HEK293 (cell line): ENCODE measurements at regions not wholly inside any gene's neighbourhood (a gene's known extent, or its start where the extent isn't known, plus 50 kb on each side); places are given as distances from the start of the nearest gene placed in this dataset.
"Not testable (repeated sequence)": the region's sequence is repeated elsewhere in the genome, so short reads cannot be mapped to it uniquely, and the experiment has no call there.

Experiments
- CTCF ChIA-PET: fragments of 350-600 bp; formaldehyde crosslinking; extraction: SDS; loops from one replicate; lab custom pipeline; 2021; ENCODE audit warnings: antibody characterized with exemption; lab: Yijun Ruan, JAX
- POLR2A ChIA-PET: fragments of 300-600 bp; formaldehyde crosslinking; extraction: SDS; loops from one replicate; lab custom pipeline; 2020; ENCODE audit warnings: antibody characterized with exemption, inconsistent platforms; lab: Yijun Ruan, JAX
- H3K27ac ChIP-seq: fragments of 200-500 bp; sonication (Bioruptor generic); 2 replicates; pipeline ENCODE4 v1.5.1; 2014; ENCODE audit warnings: low read depth, low read length, control low read depth, inconsistent platforms; ENCODE audit errors: extremely low read depth
- H3K36me3 ChIP-seq, 2 experiments: fragments of 200-500 bp in 1 of 2; sonication (Bioruptor generic) in 1 of 2; 1 replicate in 1 of 2; 2 replicates in 1 of 2; pipeline ENCODE4 v1.5.1; 2014 to 2017; ENCODE audit warnings: inconsistent platforms in 2 of 2, low read length in 2 of 2; ENCODE audit not compliant: control insufficient read depth in 2 of 2, insufficient read depth in 1 of 2
- H3K4me1 ChIP-seq: fragments of 200-500 bp; sonication (Bioruptor generic); 2 replicates; pipeline ENCODE4 v1.5.1; 2014; ENCODE audit warnings: mild to moderate bottlenecking, low read length, inconsistent platforms; ENCODE audit not compliant: control insufficient read depth, insufficient read depth
- H3K4me3 ChIP-seq: 2 replicates; pipeline ENCODE4 v1.5.1; 2011; ENCODE audit warnings: low read depth, mild to moderate bottlenecking, control low read depth, low read length, moderate library complexity
- H3K9me3 ChIP-seq: fragments of 200-500 bp; sonication (Bioruptor generic); 2 replicates; pipeline ENCODE4 v1.5.1; 2014; ENCODE audit warnings: low read depth, low read length, inconsistent platforms; ENCODE audit not compliant: control insufficient read depth, insufficient read depth
- EGR2 ChIP-seq: fragments of 450-650 bp; formaldehyde crosslinking; IDR thresholded peaks from 2 replicates; pipeline ENCODE4 v1.5.1; 2016; ENCODE audit warnings: low read depth, missing biosample characterization, missing genetic modification characterization
- HOXC10 ChIP-seq: sonication (generic); formaldehyde crosslinking; IDR thresholded peaks from 2 replicates; pipeline ENCODE4 v1.8.1; 2023; ENCODE audit warnings: mild to moderate bottlenecking, missing genetic modification reagents
- HOXD13 ChIP-seq: sonication (generic); formaldehyde crosslinking; IDR thresholded peaks from 2 replicates; pipeline ENCODE4 v1.8.0; 2022; ENCODE audit warnings: missing genetic modification reagents, borderline replicate concordance
- SCRT2 ChIP-seq: fragments of 450-650 bp; formaldehyde crosslinking; IDR thresholded peaks from 2 replicates; pipeline ENCODE4 v1.5.1; 2016; ENCODE audit warnings: missing biosample characterization, missing genetic modification characterization
- YY1 ChIP-seq: fragments of 450-650 bp; formaldehyde crosslinking; IDR thresholded peaks from 2 replicates; pipeline ENCODE4 v1.5.1; 2018; ENCODE audit warnings: missing biosample characterization, missing genetic modification characterization
- ZBTB48 ChIP-seq: fragments of 450-650 bp; formaldehyde crosslinking; IDR thresholded peaks from 2 replicates; pipeline ENCODE4 v1.5.1; 2016; ENCODE audit warnings: missing biosample characterization, missing genetic modification characterization
- ZFHX2 ChIP-seq: fragments of 450-650 bp; formaldehyde crosslinking; conservative IDR thresholded peaks from 2 replicates; pipeline ENCODE4 v1.5.1; 2016; ENCODE audit warnings: missing biosample characterization, missing genetic modification characterization
- ZIC2 ChIP-seq: fragments of 450-650 bp; formaldehyde crosslinking; IDR thresholded peaks from 2 replicates; pipeline ENCODE4 v1.5.1; 2016; ENCODE audit warnings: missing biosample characterization, missing genetic modification characterization
- ZNF157 ChIP-seq: fragments of 450-650 bp; formaldehyde crosslinking; IDR thresholded peaks from 2 replicates; pipeline ENCODE4 v1.5.1; 2016; ENCODE audit warnings: missing biosample characterization, missing genetic modification characterization
- ZNF19 ChIP-seq: fragments of 450-650 bp; formaldehyde crosslinking; IDR thresholded peaks from 2 replicates; pipeline ENCODE4; 2016; ENCODE audit warnings: missing biosample characterization, missing genetic modification characterization, low read depth
- ZNF211 ChIP-seq: fragments of 450-650 bp; formaldehyde crosslinking; IDR thresholded peaks from 2 replicates; pipeline ENCODE4 v1.5.1; 2016; ENCODE audit warnings: low read depth, missing biosample characterization, missing genetic modification characterization
- ZNF24 ChIP-seq: fragments of 450-650 bp; formaldehyde crosslinking; IDR thresholded peaks from 2 replicates; pipeline ENCODE4 v1.5.1; 2016; ENCODE audit warnings: missing biosample characterization, missing genetic modification characterization
- ZNF248 ChIP-seq: fragments of 450-650 bp; formaldehyde crosslinking; IDR thresholded peaks from 2 replicates; pipeline ENCODE4 v1.5.1; 2017; ENCODE audit warnings: missing biosample characterization, missing genetic modification characterization
- ZNF280C ChIP-seq: fragments of 450-650 bp; formaldehyde crosslinking; IDR thresholded peaks from 2 replicates; pipeline ENCODE4 v1.5.1; 2016; ENCODE audit warnings: missing biosample characterization, missing genetic modification characterization
- ZNF292 ChIP-seq: fragments of 450-650 bp; formaldehyde crosslinking; IDR thresholded peaks from 2 replicates; pipeline ENCODE4 v1.5.1; 2016; ENCODE audit warnings: low read depth, missing biosample characterization, missing genetic modification characterization, borderline replicate concordance
- ZNF391 ChIP-seq: fragments of 450-650 bp; formaldehyde crosslinking; IDR thresholded peaks from 2 replicates; pipeline ENCODE4 v1.5.1; 2016; ENCODE audit warnings: low read depth, missing biosample characterization, missing genetic modification characterization, borderline replicate concordance
- ZNF394 ChIP-seq: fragments of 450-650 bp; formaldehyde crosslinking; IDR thresholded peaks from 2 replicates; pipeline ENCODE4 v1.5.1; 2016; ENCODE audit warnings: missing biosample characterization, missing genetic modification characterization, mild to moderate bottlenecking, moderate library complexity, borderline replicate concordance
- ZNF621 ChIP-seq: fragments of 450-650 bp; formaldehyde crosslinking; IDR thresholded peaks from 2 replicates; pipeline ENCODE4 v1.5.1; 2017; ENCODE audit warnings: missing biosample characterization, missing genetic modification characterization
- ZNF658 ChIP-seq: fragments of 450-650 bp; formaldehyde crosslinking; IDR thresholded peaks from 2 replicates; pipeline ENCODE4; 2016; ENCODE audit warnings: missing biosample characterization, missing genetic modification characterization
- ZNF776 ChIP-seq: fragments of 450-650 bp; formaldehyde crosslinking; IDR thresholded peaks from 2 replicates; pipeline ENCODE4 v1.5.0; 2017; ENCODE audit warnings: missing biosample characterization, missing genetic modification characterization, borderline replicate concordance
- ZNF792 ChIP-seq: fragments of 450-650 bp; formaldehyde crosslinking; IDR thresholded peaks from 2 replicates; pipeline ENCODE4 v1.5.1; 2016; ENCODE audit warnings: missing biosample characterization, missing genetic modification characterization
- ZSCAN16 ChIP-seq: fragments of 450-650 bp; formaldehyde crosslinking; IDR thresholded peaks from 2 replicates; pipeline ENCODE4 v1.5.1; 2016; ENCODE audit warnings: missing biosample characterization, missing genetic modification characterization

GRCh38 chrX:150232222-150232621 lies 130.9 kb upstream of the MAMLD1 start:
- H3K4me3 ChIP-seq, POLR2A ChIA-PET, H3K9me3 ChIP-seq, H3K27ac ChIP-seq, H3K4me1 ChIP-seq, H3K36me3 ChIP-seq: not testable (repeated sequence)
- CTCF ChIA-PET = interaction anchor here (0.7 to 1.6 kb wide), 3 partner anchors 8 to 133 kb away, joined by 3 to 5 read pairs (median 4); no protein-coding TSS in a partner anchor

DNA sequence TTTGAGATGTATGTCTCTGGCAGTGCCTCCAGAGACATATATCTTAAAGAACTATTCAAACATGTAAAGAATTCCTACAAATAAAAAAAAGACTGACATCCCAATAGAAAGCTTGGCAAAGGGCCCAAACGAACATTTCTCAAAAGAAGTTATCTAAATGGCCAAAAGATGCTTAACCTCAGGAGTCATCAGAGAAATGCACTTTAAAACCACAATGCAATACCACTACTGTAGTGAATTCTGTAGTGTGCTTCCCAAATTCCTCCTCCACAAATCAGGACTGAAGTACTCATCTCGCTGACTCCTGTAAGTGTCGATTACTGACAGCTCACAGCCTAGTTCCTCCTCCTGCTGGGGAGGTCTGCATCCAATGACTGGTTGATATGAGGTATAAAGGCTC lies 129.0 kb upstream of the MAMLD1 start:
- H3K27ac ChIP-seq = no peak overlapping the region
- ChIA-PET POLR2A (no interaction called here), CTCF (interaction anchor here (0.6 kb wide), 1 partner anchor 142 kb away, joined by 4 read pairs; no protein-coding TSS in a partner anchor)
- TF ChIP-seq ZNF24 (tag by site-specific recombination) = no peak
- no peak for TF ChIP-seq ZNF248 (tag by site-specific recombination)
- TF ChIP-seq ZNF280C (tag by site-specific recombination) = no peak
- no peak for TF ChIP-seq ZNF792 (tag by site-specific recombination)
- no peak for TF ChIP-seq ZNF391 (tag by site-specific recombination)
- TF ChIP-seq HOXD13 (CRISPR knock-in tag) = no peak
- TF ChIP-seq ZSCAN16 (tag by site-specific recombination) = no peak
- TF ChIP-seq ZNF157 (tag by site-specific recombination) = no peak
- H3K36me3 ChIP-seq = no peaks in the 10 kb centered on the region
- no peak overlapping the region for H3K4me3 ChIP-seq
- no peaks in the 10 kb centered on the region for H3K4me1 ChIP-seq
- no peaks in the 10 kb centered on the region for H3K9me3 ChIP-seq

DNA sequence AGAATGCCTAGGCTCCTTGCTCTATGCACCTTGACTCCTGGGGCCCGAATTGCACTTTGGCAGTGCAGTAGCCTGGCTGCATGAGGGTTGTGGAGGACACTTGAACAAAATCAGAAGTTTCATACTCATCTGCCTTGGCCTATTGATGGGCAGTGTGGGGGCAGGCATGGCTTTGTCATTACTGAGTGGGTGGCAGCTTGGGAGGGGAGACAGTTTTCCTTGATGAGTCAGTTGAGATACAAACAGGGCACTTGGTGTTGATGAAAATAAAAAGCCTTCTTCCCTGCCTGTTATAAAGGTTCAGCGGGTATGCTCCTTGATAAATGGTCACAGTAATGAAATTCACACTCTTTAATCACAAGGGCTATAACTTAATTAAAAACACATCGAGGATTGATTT lies 126.8 kb upstream of the MAMLD1 start:
- Histone ChIP-seq H3K9me3 (no peaks in the 10 kb centered on the region), H3K27ac (no peak overlapping the region), H3K4me3 (no peak overlapping the region), H3K4me1 (no peaks in the 10 kb centered on the region)
- ChIA-PET CTCF (no interaction called here), POLR2A (no interaction called here)
- TF ChIP-seq ZNF658 (tag by site-specific recombination) (no peak), ZFHX2 (tag by site-specific recombination) (peak; percentile 59; the same call in 1 of the 2 replicates), ZNF211 (tag by site-specific recombination) (no peak), HOXC10 (CRISPR knock-in tag) (no peak), ZBTB48 (no peak), YY1 (tag by site-specific recombination) (no peak), ZIC2 (tag by site-specific recombination) (no peak), ZNF621 (no peak), ZNF19 (tag by site-specific recombination) (no peak), ZNF394 (no peak), SCRT2 (tag by site-specific recombination) (no peak), ZNF292 (tag by site-specific recombination) (no peak), EGR2 (tag by site-specific recombination) (peak; percentile 58; the same call in 1 of the 2 replicates), ZNF776 (tag by site-specific recombination) (no peak)
- TF ChIP-seq, all 188 proteins: peak for 2
- H3K36me3 ChIP-seq = no peaks in the 10 kb centered on the region
